ENCODE measurements at regions not wholly inside any gene's neighbourhood (a gene's known extent, or its start where the extent isn't known, plus 50 kb on each side); places are given as distances from the start of the nearest gene placed in this dataset.
A peak's percentile ranks its signal among the peaks of the same experiment; 100 is the strongest.

GRCh38 chr15:70240820-70241430 is 143.2 kb upstream of the TLE3 start:
- H2BK5ac ChIP-seq (ENCODE audit: low read depth, low read length): no peak overlapping the region
- no peak overlapping the region for H3K4me3 ChIP-seq (ENCODE audit: extremely low read depth in 1 of 4, insufficient read depth in 2 of 4, low read depth in 3 of 4, low read length in 4 of 4)
- no peak overlapping the region for H4K91ac ChIP-seq (replicated peaks; ENCODE audit: insufficient read length, low read length)
- no peaks in the 10 kb centered on the region for H3K79me1 ChIP-seq (ENCODE audit: low read depth, low read length)
- ChIA-PET POLR2A (ENCODE audit: partially characterized antibody) (no interaction called here), CTCF (ENCODE audit: partially characterized antibody) (interaction anchor here (0.5 to 1.0 kb wide), 3 partner anchors 11 to 417 kb away, joined by 3 read pairs; no protein-coding TSS in a partner anchor)
- no peak overlapping the region for H2BK120ac ChIP-seq (replicated peaks; ENCODE audit: low read depth, low read length)
- 0 out of 2 replicates have a peak overlapping the region, but pooled peaks have one; percentile 20 for H3K27ac ChIP-seq (ENCODE audit: low read depth, low read length)
- 92% methylated on average over 12 of the region's 12 CpGs; no CpG with 5 or more reads in 1 of the 2 experiments for WGBS, 2 experiments (ENCODE audit: extremely low coverage in 1 of 2, insufficient coverage in 1 of 2, insufficient read length in 1 of 2, insufficient replicate concordance in 2 of 2, low coverage in 1 of 2, low lambda C conversion rate in 2 of 2, missing lambda C conversion rate in 1 of 2)
- no peak overlapping the region for H4K8ac ChIP-seq (ENCODE audit: extremely low read depth, insufficient read depth, low read length)
- H3K23ac ChIP-seq (ENCODE audit: insufficient read length): no peak overlapping the region
- no peaks in the 10 kb centered on the region for H3K9me3 ChIP-seq (ENCODE audit: insufficient read depth in 2 of 2, low read depth in 1 of 2, low read length in 1 of 2)
- H3K14ac ChIP-seq (ENCODE audit: insufficient read length): no peak overlapping the region
- no peak overlapping the region for H3K4me2 ChIP-seq (ENCODE audit: insufficient read depth in 1 of 2, low read depth in 2 of 2, low read length in 2 of 2)
- no peak overlapping the region for H2AK5ac ChIP-seq (ENCODE audit: low read depth, low read length)
- FAIRE-seq (no peak), DNase-seq (ENCODE audit: low read depth in 1 of 2, low spot score in 2 of 2) (no peak)
- H3K9ac ChIP-seq (replicated peaks in 1 of 4; ENCODE audit: extremely low read depth in 1 of 4, low read depth in 3 of 4, low read length in 3 of 4): no peak overlapping the region
- no peaks in the 10 kb centered on the region for H3K23me2 ChIP-seq (ENCODE audit: low read depth, low read length)
- no peaks in the 10 kb centered on the region for H3K79me2 ChIP-seq (ENCODE audit: control insufficient read depth in 1 of 2, insufficient read depth in 2 of 2, low read length in 2 of 2)
- H2BK20ac ChIP-seq (ENCODE audit: low read length): no peak overlapping the region
- H2BK15ac ChIP-seq (ENCODE audit: low read length): no peak overlapping the region
- no peak overlapping the region for H3K56ac ChIP-seq (replicated peaks; ENCODE audit: insufficient read length, low read depth, low read length)
- H3K27me3 ChIP-seq (replicated peaks in 1 of 4; ENCODE audit: control insufficient read depth in 3 of 4, extremely low read depth in 1 of 4, insufficient read depth in 3 of 4, low read length in 3 of 4): no peaks in the 10 kb centered on the region; a peak in 1 of 7 replicates
- H3K4me1 ChIP-seq (replicated peaks in 1 of 4; ENCODE audit: control insufficient read depth in 3 of 4, insufficient read depth in 4 of 4, low read length in 3 of 4): peaks cover 0 to 2% (median 0%) of the 10 kb centered on the region in 4 experiments; a peak in 1 of 7 replicates
- H2AFZ ChIP-seq (ENCODE audit: low read length): no peak overlapping the region
- no peak overlapping the region for H2BK12ac ChIP-seq (ENCODE audit: low read depth, low read length)
- H4K5ac ChIP-seq (ENCODE audit: insufficient read length, low read depth, low read length): no peak overlapping the region
- H3K18ac ChIP-seq (ENCODE audit: extremely low read depth, low read length): no peak overlapping the region
- no peak overlapping the region for H3K4ac ChIP-seq (replicated peaks; ENCODE audit: insufficient read length, low read depth, low read length)
- H3K36me3 ChIP-seq (ENCODE audit: control insufficient read depth in 2 of 4, insufficient read depth in 4 of 4, low read length in 3 of 4): no peaks in the 10 kb centered on the region
- H4K20me1 ChIP-seq (replicated peaks in 1 of 2; ENCODE audit: control insufficient read depth in 1 of 2, insufficient read depth in 2 of 2, low read length in 2 of 2): no peaks in the 10 kb centered on the region
- no peak for TF ChIP-seq EGR1 (IDR thresholded peaks at IDR 0.05; ENCODE audit: borderline replicate concordance, low read depth, low read length)
- TF ChIP-seq SP1 (IDR thresholded peaks at IDR 0.05; ENCODE audit: low read depth, low read length): no peak

All from H1 (cell line).